SU-DHL-6 (cell line): ENCODE measurements at regions not wholly inside any gene's neighbourhood (a gene's known extent, or its start where the extent isn't known, plus 50 kb on each side); places are given as distances from the start of the nearest gene placed in this dataset.

Experiments
- EZH2phosphoT487 ChIP-seq: fragments of 200-600 bp; sonication (generic), shearing (Covaris generic); conservative IDR thresholded peaks from 2 replicates; pipeline ENCODE4 v1.6.1; 2018; ENCODE audit warnings: mild to moderate bottlenecking, antibody characterized with exemption, low read length, moderate library complexity, mixed read lengths
- TF ChIP-seq, protein P1 (sequence below): fragments of 200-600 bp; sonication (generic); IDR thresholded peaks from one replicate; pipeline ENCODE4 v1.5.1; 2017; ENCODE audit warnings: antibody characterized with exemption, mild to moderate bottlenecking, low read length, moderate library complexity; ENCODE audit not compliant: insufficient read depth, poor library complexity, severe bottlenecking

- TF ChIP-seq, protein P1, sequence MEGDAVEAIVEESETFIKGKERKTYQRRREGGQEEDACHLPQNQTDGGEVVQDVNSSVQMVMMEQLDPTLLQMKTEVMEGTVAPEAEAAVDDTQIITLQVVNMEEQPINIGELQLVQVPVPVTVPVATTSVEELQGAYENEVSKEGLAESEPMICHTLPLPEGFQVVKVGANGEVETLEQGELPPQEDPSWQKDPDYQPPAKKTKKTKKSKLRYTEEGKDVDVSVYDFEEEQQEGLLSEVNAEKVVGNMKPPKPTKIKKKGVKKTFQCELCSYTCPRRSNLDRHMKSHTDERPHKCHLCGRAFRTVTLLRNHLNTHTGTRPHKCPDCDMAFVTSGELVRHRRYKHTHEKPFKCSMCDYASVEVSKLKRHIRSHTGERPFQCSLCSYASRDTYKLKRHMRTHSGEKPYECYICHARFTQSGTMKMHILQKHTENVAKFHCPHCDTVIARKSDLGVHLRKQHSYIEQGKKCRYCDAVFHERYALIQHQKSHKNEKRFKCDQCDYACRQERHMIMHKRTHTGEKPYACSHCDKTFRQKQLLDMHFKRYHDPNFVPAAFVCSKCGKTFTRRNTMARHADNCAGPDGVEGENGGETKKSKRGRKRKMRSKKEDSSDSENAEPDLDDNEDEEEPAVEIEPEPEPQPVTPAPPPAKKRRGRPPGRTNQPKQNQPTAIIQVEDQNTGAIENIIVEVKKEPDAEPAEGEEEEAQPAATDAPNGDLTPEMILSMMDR: no peak
- TF ChIP-seq EZH2phosphoT487: no peak
Measured at GRCh38 chr10:128520211-128520815, 394.1 kb upstream of the MKI67 start.
